GM18861 (cell line): ENCODE measurements at regions not wholly inside any gene's neighbourhood (a gene's known extent, or its start where the extent isn't known, plus 50 kb on each side); places are given as distances from the start of the nearest gene placed in this dataset.

Source experiments
- ATAC-seq: cut with Tn5 transposase; IDR thresholded peaks from one replicate; pipeline ENCODE4 v1.9.1; 2021; ENCODE audit not compliant: unreplicated experiment

- no peak for ATAC-seq
These were observed 115.7 kb upstream of the DDX18 start for GRCh38 chr2:117698819-117699218.

DNA sequence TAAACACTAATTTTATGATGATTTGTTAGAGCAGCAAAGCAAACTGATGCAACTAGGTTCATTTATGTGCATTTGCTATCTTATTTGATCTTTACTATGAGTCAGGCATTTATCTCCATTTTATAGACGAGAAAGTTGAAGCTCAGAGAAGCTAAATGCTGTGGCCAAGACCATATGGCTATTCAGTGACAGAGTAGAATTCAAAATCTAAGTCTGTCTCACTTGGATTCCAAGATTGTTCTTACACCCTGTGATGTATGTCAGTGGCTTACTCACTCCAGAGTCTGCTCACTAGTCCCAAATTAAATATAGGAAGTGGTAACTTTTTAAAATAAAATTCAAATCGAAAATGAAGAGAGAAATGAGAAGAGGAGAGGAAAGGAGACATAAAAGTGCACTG is 114.0 kb upstream of the DDX18 start:
- no peak for ATAC-seq

- ATAC-seq = no peak
These were observed 113.1 kb upstream of the DDX18 start for GRCh38 chr2:117701365-117701764.

GRCh38 chr2:117702098-117702497 is 112.4 kb upstream of the DDX18 start:
- no peak for ATAC-seq

DNA sequence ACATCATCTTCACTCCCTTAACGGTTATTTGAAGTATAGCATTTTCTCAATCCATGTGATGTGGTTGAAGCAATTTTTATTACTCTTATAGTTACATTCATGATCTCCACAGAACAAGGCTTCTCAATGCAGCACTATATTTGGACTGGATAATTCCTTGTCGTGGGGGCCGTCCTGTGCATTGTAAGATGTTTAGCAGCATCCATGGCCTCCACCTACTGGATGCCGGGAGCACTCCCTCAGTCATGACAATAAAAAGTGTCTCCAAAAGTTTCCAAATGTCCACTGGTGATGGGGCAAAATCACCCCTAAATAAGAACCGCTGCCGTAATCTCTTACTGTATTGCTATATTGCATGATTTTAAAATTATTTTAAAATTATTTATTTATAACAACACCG is 110.6 kb upstream of the DDX18 start:
- no peak for ATAC-seq

DNA sequence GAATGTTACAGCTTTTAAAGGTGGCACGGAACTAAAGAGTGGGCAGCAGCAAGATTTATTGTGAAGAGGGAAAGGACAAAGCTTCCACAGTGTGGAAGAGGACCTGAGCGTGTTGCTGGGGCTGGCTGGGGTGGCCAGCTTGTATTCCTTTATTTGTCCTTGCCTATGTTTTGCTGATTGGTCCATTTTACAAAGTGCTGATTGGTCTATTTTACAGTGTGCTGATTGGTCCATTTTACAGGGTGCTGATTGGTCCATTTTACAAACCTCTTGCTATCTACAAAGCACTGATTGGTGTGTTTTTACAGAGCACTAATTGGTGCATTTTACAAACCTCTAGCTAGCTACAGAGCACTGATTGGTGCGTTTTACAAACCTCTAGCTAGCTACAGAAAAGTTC is 109.7 kb upstream of the DDX18 start:
- no peak for ATAC-seq

DNA sequence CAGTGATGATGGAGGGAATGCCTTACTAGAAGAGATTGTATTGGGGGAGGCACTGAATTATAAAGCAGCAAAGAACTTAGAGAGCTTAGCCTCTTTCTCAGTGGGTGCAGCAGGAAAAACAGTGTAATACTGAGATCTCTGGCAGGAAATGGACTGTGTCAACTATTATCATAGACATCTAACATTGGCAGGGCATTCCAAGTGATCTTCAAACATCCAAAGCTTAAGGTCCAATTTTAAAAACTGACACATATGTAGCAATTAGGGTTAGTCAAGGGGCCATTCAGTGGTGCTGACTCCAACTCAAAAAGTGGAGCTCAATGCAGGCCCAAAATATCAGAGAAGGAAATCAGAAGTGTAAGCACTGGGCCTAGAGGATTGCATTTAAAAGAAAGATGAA is 106.6 kb upstream of the DDX18 start:
- ATAC-seq = no peak

DNA sequence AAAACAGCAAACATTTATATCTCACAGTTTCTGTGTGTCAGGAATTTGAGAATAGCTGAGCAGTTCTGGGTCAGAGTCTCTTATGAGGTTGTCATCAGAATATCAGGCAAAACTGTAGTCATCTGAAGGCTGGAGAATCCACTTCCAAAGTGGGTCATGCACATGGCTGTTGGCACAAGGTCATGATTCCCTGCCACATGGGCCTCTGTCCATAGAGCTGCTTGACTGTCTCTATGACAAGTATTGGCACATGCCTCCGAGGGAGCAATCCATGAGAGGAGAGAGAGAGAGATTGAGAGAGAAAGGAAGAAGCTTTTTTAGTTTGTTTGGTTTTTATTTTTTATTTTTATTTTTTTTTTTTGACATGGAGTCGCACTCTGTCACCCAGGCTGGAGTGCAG is 101.8 kb upstream of the DDX18 start:
- ATAC-seq = no peak

GRCh38 chr2:117714110-117714509 is 100.4 kb upstream of the DDX18 start:
- no peak for ATAC-seq

DNA sequence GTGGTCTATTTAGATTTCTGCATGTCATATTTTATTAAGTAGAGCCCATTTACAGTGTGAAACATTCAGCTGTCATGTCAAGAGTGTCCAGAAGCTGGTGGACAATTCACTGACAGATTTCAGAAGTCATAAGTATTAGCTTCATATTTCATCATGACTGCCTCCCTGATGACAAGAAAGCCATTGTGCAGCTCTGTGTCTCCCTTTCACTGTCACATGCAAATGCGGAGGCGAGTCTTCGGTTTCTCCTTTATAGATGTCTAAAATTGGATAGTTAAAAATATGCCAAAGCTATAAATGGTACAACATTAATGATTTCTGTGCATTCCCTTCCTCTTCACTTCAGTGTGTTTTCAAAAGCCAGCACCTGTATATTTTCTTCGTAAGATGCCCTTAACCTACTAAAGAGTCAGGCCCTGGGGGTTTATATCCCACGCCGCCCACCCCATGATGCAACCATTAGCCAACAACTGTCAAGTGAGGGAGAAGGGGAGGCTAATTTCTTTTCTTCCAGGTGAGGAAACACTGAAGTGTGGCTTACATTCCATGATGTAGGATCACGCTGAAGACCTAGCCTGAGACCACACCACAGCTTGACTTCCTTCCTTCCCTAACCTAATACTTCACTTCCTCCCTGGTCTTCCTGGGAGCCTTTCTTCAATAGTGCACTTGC is 99.6 kb upstream of the DDX18 start:
- no peak for ATAC-seq

DNA sequence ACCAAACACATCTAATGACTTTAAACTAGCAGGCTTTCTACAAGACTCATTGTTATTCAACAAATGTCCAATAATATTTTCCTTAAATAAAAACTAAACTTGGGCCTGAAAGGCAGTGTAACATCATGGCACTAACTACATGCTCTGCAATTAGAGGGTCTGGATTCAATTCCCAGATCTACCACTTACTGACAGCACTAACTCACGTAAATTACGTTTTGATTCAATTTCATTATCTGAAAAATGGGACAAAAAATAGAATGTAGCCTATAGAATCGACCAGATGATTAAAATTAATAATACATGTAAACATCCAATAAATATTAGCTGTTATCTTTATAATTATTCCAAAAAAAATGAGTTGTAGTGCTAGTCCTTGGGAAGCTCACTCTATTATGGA is 98.0 kb upstream of the DDX18 start:
- no peak for ATAC-seq

DNA sequence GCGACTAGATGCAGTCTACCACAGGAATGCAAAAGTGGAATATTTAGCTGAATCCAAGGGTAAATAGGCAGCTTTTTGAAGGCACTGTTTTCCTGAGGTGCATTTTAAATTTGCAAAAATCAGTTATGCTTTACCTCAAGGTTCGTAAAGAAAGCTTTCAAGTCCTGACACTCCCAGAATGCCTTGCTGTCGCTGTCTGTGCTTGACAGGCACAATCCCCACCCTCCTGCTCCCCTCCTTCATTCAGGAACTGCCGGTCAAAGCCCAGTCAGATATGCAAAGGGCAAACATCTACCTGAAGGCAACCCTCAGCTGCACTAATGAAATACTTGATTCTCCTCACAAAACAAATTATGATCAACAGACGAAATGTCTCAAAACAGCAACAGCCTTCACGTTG is 97.4 kb upstream of the DDX18 start:
- ATAC-seq = no peak

GRCh38 chr2:117718048-117718447 is 96.4 kb upstream of the DDX18 start:
- no peak for ATAC-seq

DNA sequence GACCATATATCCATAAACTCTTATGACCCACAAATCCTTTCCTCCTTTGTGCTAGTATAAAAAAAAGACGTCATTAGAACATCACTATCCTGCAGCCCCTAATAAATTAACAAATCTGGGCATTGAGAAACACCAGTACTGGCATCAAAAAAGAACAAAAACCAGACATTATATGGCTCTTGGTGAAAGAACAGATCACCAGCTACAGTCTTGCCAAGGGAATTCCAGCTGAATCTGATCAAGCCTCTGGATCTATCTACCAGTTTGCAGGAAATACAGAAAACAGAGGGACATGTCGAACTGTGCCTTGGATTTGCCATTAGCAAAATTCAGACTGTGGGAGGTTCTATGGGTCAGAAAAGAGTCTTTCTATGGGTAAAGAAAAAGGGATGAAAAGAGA is 93.7 kb upstream of the DDX18 start:
- ATAC-seq = no peak

GRCh38 chr2:117723483-117723882 is 91.0 kb upstream of the DDX18 start:
- no peak for ATAC-seq

- ATAC-seq = no peak
These were observed 90.5 kb upstream of the DDX18 start for GRCh38 chr2:117723888-117724434.

- ATAC-seq = no peak
These were observed 87.7 kb upstream of the DDX18 start for GRCh38 chr2:117726747-117727146.

DNA sequence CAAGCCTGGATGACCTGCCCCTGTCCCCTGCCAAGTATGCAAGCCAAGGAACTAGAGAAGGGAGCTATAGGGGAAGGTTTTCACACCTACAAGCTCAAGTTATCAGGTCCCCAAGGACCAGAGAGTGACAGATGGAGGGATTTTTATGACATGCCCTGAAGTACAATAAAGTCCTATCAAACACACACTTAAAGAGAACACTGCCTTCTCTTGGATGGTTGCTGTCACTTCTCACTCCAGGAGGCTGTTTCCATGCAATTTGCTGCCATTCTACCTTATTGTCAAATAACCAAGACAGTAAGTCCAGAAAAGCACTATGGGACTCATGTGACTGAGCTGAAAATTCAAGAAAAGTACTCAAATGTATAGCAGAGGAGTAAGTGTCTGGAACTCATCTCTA is 76.6 kb upstream of the DDX18 start:
- no peak for ATAC-seq

DNA sequence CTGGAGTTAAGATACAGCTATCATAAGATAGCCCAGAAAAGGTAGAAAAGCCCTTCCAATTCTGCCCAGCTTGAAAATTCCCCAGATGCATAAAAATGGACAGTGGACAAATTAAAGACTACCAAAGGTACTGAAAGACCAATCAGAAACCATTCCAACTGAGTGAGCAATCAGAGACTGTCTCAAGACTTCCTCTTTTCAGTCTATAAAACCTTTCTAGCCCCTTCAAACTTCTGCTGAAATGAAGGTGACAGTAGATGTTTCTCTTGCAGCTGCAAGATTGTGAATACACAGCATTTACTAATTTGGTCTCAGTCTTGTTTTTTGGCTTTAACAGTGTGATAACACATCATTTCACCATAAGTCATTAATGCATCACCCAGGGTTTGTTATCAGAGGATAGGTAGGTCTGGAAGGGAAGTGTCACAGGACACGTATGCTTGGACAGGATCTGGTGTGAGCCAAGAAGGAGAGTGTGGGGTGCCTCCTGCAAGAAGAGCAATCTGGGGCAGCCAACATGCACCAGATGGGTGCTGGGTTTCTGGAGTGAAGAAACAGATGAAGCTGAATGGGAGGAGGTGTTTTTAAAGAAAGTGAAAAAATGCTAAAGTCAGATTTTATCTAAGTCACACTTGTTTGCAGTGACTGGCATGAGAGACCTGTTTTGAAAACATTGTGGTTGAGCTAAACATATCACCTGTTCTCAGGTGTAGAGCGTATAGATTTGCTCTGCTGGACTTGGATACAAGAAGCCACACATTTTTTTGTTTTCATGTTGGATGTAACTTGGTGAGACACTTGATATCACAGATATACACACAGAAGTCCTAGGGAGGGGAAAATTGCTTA is 75.3 kb upstream of the DDX18 start:
- no peak for ATAC-seq

- no peak for ATAC-seq
These were observed 69.0 kb upstream of the DDX18 start for GRCh38 chr2:117745537-117745936.

DNA sequence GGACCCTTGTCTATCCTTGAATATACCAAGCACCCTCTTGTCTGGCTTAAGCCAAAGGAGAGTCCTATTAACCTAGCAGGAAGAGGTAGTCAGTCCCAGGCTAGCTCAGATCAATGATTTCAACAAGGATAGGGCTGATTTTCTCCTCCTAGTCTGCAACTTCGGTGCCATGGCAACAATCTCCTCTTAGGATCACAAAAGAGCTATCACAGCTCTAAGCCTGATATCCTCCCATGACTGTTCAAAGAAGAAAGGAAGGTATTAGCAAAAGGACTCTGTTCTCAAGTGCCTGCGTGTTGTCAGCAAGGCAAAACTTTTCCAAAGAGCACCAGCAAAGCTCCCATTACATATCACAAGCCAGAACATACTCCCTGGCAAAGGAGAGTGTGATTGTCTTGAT is 58.7 kb upstream of the DDX18 start:
- ATAC-seq = no peak

DNA sequence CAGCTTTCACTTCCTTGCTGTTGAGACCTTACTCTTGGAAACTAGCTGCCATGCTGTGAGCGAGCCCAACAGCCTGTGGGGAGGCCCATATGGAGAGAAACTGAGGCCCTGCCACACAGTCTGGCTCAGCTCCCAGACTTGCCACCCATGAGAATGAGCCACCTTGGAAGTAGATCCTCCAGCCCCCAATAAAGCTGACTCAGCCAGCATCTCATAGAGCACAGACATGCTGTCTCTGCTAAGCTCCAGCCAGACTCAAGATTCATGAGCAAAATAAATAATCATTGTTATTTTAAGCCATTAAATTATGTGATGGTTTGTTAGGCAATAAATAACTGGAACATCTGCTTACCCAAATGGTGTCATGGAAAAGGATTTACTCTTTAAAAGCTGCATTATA is 53.6 kb upstream of the DDX18 start:
- no peak for ATAC-seq
